Stimulated activated naive CD4-positive, alpha-beta T cell (primary cell): ENCODE measurements at regions not wholly inside any gene's neighbourhood (a gene's known extent, or its start where the extent isn't known, plus 50 kb on each side); places are given as distances from the start of the nearest gene placed in this dataset.
"Not testable (repeated sequence)": the region's sequence is repeated elsewhere in the genome, so short reads cannot be mapped to it uniquely, and the experiment has no call there.

Experiments
- DNase-seq, 6 experiments: peaks; one replicate each; lab custom pipeline; 2025; lab: John Stamatoyannopoulos, UW

- peak in 3 of 6 experiments; percentile 7 to 31 (median 11) for DNase-seq
Observed at GRCh38 chr20:53693262-53693871, 99.7 kb upstream of the ZNF217 start.

DNA sequence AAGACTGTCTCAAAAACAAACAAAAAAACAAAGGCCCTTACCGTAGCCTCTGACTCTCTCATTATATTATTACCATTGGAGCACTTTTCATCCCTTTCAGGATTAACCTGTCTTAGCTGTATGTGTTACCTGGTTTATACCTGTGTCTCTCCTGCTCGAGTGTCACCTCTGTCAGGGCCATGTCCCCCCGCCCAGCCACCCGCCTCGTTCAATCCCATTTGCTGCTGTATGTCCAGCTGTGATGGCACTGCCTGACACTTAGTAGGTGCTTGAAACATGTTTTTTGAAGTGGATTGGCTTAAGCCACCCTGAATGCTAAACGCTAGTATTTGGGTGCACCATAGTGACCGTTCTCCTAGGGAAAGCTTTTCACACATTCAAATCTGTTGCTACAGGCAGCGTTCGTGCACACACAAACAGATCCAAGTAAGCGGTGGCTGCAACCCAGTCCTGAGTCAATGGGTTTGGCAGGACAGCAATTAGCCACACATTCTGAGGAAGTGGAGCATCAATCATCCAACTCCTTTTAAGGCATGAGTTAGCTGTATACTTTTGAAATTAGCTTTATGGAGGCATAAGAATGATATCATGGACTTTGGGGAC lies 98.9 kb upstream of the ZNF217 start:
- no peak for DNase-seq

- DNase-seq, result no peak
Observed at GRCh38 chr20:53691811-53692192, 98.2 kb upstream of the ZNF217 start.

- DNase-seq, result no peak
Observed at GRCh38 chr20:53691060-53691810, 97.6 kb upstream of the ZNF217 start.

DNA sequence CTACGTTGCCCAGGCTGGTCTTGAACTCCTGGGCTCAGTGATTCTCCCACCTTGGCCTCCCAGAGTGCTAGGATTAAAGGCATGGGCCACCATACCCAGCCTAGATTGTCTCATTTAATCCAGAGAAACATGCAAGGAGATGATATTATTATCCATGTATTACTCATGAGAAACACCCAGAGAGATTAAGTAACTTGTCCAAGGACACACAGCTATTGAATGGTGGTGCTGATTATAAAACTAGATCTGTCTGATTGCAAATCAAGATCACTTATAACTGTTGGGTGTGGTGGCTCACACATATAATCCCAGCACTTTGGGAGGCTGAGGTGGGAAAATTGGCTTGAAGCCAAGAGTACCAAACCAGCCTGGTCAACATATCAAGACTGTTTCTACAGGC lies 94.4 kb upstream of the ZNF217 start:
- DNase-seq, result no peak

DNA sequence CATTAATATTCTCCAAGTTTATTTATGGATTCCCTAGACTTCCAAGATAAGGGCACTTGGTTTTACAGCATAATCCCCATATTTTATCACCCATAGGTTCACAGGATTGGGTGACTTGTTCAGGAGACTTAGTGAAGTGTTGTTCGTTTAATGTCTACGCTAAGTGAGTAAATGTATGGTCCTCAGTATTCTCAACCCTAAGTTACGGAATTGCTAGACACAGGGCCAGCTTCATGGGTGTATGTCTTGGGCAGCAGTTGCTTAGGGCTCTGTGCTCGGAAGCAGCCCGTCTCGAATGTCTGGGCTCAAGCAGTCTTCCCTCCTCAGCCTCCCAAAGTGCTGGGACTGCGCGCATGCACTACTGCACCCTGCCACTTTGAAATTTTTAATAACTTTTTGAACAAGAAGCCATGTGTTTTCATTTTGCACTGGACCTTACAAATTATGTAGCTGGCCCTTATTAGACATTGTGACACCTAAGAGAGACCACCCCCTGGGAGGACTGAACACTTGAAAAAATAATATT lies 91.5 kb upstream of the ZNF217 start:
- no peak for DNase-seq

- no peak for DNase-seq
Observed at GRCh38 chr20:53683506-53683905, 89.9 kb upstream of the ZNF217 start.

DNA sequence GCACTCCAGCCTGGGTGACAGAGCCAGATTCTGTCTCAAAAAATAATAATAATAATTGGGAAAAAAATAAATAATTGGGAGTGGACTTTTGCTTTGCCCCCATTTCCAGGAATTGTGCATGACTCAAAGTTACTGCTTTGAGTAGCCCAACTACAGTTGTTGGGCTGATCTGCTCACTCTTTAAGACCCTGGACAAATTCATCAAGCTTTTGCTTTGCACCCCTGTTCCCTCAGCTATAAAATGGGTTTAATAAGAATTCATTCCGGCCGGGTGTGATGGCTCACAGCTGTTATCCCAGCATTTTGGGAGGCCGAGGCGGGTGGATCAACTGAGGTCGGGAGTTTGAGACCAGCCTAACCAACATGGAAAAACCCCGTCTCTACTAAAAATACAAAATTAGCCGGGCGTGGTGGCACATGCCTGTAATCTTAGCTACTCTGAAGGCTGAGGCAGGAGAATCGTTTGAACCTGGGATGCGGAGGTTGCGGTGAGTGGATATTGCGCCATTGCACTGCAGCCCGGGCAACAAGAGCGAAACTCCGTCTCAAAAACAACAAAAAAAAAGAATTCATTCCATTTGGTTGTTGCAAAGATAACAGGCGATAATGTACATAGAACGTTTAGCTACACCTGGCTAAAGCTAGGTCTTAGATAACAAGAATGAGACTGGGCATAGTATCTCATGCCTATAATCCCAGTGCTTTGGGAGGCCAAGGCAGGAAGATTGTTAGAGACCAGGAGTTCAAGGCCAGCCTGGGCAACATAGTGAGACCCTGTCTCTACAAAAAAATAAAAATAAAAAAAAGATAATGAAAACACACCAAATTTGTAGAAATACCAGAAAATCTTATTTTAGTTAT lies 87.9 kb upstream of the ZNF217 start:
- no peak for DNase-seq

- no peak for DNase-seq
Observed at GRCh38 chr20:53679597-53680309, 86.1 kb upstream of the ZNF217 start.

DNA sequence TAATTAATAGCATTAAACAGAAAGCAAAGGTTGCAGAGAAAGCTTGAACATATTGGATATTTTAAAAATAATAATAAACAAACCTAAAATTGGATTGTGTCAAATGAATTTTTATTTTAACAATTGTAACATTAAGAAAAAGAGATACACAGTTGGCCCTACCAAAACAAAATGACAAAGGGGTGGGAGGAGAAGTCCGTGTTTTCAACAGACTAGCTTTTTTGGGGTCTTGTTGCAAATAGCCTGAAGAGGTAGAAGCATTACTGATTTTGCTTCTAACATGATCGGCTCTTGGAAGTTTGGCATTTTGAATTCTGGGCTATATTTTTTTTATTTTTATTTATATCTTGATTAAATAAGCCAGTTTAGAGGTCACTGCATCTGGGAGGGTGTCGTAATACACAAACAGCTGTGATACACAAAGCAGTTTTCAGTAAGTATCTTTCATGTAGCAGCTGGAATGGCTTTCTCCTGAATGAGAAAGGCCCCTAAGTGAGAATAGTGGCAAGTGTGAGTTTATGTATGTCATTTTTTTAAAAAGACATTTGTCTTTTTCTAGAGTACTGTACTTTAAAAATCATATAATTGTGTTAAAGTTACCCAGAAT lies 85.5 kb upstream of the ZNF217 start:
- DNase-seq, result no peak

DNA sequence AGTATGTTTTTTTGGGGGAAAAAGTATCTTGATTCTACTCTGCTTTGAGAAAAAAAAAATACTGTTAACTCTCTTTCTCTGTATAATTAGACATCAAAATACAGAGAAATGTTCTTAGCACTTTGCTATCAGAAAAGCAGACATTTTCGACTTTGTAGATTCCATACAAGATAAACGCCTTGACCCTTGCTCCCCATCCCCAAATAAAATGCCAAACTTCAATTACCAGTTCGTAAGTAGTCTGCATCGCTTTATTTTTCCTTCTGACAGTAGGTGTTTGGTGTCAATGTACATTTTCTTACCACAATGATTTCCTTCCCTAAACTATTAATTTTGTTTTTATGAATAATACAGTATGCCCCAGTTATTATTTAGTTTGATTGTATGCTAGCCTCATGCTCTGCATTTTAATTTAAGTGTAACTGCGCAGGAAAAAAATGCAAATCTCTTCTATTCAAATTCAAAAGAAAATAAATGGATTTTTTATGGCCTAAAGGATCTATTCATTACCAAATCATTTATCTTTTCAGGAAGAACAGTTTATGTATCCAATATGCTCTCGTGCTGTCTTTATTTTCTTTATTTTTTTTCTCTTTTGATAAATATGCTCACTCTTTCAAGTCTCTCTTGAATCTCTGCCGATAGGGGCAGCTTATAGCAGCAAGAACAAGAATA lies 84.8 kb upstream of the ZNF217 start:
- no peak for DNase-seq

- peak in 4 of 6 experiments; percentile 7 to 40 (median 24) for DNase-seq
Observed at GRCh38 chr20:53677447-53678314, 84.0 kb upstream of the ZNF217 start.

GRCh38 chr20:53676987-53677386 lies 83.3 kb upstream of the ZNF217 start:
- no peak for DNase-seq

DNA sequence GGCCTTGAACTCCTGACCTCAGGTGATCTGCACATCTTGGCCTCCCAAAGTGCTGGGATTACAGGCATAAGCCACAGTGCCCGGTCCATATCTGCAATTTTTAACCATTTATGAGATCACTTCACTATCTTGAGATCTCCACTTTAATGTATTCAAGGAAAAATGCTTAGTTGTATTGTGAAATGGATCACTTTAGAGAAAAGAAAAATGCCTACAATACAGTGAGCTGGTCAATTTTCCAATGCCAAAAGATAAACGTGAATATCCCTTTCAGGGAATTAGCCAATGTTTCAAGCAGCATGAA lies 82.8 kb upstream of the ZNF217 start:
- DNase-seq, result no peak

GRCh38 chr20:53672484-53673129 lies 79.0 kb upstream of the ZNF217 start:
- no peak for DNase-seq

GRCh38 chr20:53671370-53671769 lies 77.7 kb upstream of the ZNF217 start:
- no peak for DNase-seq

DNA sequence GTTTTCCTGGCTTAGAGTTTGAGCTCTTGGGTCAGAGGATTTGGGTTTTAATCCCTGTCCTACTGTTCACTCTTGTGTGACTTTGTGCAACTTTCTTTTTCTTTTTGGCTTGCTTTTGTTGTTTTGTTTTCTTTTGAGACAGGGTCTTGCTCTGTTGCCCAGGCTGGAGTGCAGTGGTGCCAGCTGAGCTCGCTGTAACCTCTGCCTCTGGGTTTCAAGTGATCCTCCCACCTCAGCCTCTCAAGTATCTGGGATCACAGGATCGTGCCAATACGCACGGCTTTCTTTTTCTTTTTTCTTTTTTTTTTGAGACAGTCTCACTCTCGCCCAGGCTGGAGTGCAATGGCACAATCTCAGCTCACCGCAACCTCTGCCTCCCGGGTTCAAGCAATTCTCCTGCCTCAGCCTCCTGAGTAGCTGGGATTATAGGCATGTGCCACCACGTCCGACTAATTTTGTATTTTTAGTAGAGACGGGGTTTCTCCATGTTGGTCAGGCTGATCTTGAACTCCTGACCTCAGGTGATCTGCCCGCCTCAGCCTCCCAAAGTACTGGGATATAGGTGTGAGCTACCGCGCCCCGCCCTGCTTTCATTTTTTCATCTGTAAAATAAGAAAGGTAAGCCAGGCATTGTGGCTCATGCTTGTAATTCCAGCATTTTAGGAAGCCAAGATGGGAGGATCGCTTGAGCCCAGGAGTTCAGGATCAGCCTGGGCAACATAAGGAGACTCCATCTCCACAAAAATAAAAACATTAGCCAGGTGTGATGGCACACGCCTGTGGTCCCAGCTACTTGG lies 76.1 kb upstream of the ZNF217 start:
- DNase-seq, result not testable (repeated sequence)

GRCh38 chr20:53668992-53669391 lies 75.4 kb upstream of the ZNF217 start:
- no peak for DNase-seq
